Thoracic aorta (tissue), 2 donors: ENCODE measurements at regions not wholly inside any gene's neighbourhood (a gene's known extent, or its start where the extent isn't known, plus 50 kb on each side); places are given as distances from the start of the nearest gene placed in this dataset.
A peak's percentile ranks its signal among the peaks of the same experiment; 100 is the strongest.

Experiments
- ATAC-seq: fragments of 150-250 bp; one replicate; pipeline ENCODE4 v1.8.0; 2017; ENCODE audit warnings: low read depth; ENCODE audit not compliant: insufficient number of reproducible peaks, low FRiP score
- DNase-seq: peaks from one replicate; pipeline ENCODE4 v3.0.0-alpha.2; 2020; ENCODE audit warnings: low spot score
- H3K27ac ChIP-seq, 2 donors: fragments of 200-600 bp; sonication (generic); 1 replicate in 1 of 2; 2 replicates in 1 of 2; pipeline ENCODE4 v1.5.1; 2016; ENCODE audit warnings: mild to moderate bottlenecking in 2 of 2, moderate library complexity in 2 of 2
- H3K27me3 ChIP-seq: fragments of 200-600 bp; sonication (generic); replicated peaks from 2 replicates; pipeline ENCODE4 v1.6.0; 2016; ENCODE audit warnings: mild to moderate bottlenecking; ENCODE audit not compliant: insufficient read depth
- H3K36me3 ChIP-seq: fragments of 200-600 bp; sonication (generic); one replicate; pipeline ENCODE4 v1.5.1; 2016
- H3K4me1 ChIP-seq, 2 donors: fragments of 200-600 bp; sonication (generic); 1 replicate in 1 of 2; 2 replicates in 1 of 2; pipeline versions ENCODE4 v1.5.1 to v1.6.0; 2016; ENCODE audit warnings: low read depth in 2 of 2, mild to moderate bottlenecking in 1 of 2; ENCODE audit not compliant: control insufficient read depth in 1 of 2
- H3K4me3 ChIP-seq: fragments of 200-600 bp; sonication (generic); 2 replicates; pipeline ENCODE4 v1.5.1; 2016; ENCODE audit warnings: mild to moderate bottlenecking
- H3K9me3 ChIP-seq: fragments of 200-600 bp; sonication (generic); 2 replicates; pipeline ENCODE4 v1.5.1; 2016
- CTCF ChIP-seq: fragments of 200-600 bp; sonication (generic); IDR thresholded peaks from one replicate; pipeline ENCODE4 v1.5.1; 2019; ENCODE audit warnings: antibody characterized with exemption

GRCh38 chr3:34858067-34858660 lies 781.2 kb upstream of the ARPP21 start:
- no peak for DNase-seq
- TF ChIP-seq CTCF = no peak
- ATAC-seq = no peak
- H3K27me3 ChIP-seq = no peaks in the 10 kb centered on the region
- H3K27ac ChIP-seq = no peak overlapping the region
- H3K36me3 ChIP-seq = no peaks in the 10 kb centered on the region
- H3K4me1 ChIP-seq = peaks cover 0 to 3% of the 10 kb centered on the region in 2 donors
- H3K9me3 ChIP-seq = no peaks in the 10 kb centered on the region
- no peak overlapping the region for H3K4me3 ChIP-seq

- H3K27ac ChIP-seq = no peak overlapping the region
- peaks cover 0 to 3% of the 10 kb centered on the region in 2 donors for H3K4me1 ChIP-seq
- TF ChIP-seq CTCF = no peak
- H3K9me3 ChIP-seq = no peaks in the 10 kb centered on the region
- ATAC-seq (no peak), DNase-seq (no peak)
- no peaks in the 10 kb centered on the region for H3K27me3 ChIP-seq
- no peak overlapping the region for H3K4me3 ChIP-seq
- H3K36me3 ChIP-seq = no peaks in the 10 kb centered on the region
These were observed 779.6 kb upstream of the ARPP21 start for GRCh38 chr3:34859746-34860145.

GRCh38 chr3:34862456-34862855 lies 776.9 kb upstream of the ARPP21 start:
- H3K27me3 ChIP-seq = no peaks in the 10 kb centered on the region
- TF ChIP-seq CTCF = no peak
- no peaks in the 10 kb centered on the region for H3K36me3 ChIP-seq
- DNase-seq = no peak
- no peak overlapping the region for H3K4me3 ChIP-seq
- no peaks in the 10 kb centered on the region for H3K9me3 ChIP-seq
- no peak overlapping the region for H3K27ac ChIP-seq
- no peak for ATAC-seq
- peaks cover 0 to 3% of the 10 kb centered on the region in 2 donors for H3K4me1 ChIP-seq

GRCh38 chr3:34863485-34863884 lies 775.8 kb upstream of the ARPP21 start:
- DNase-seq (no peak), ATAC-seq (no peak)
- no peak overlapping the region for H3K27ac ChIP-seq
- H3K9me3 ChIP-seq = no peaks in the 10 kb centered on the region
- no peaks in the 10 kb centered on the region for H3K36me3 ChIP-seq
- H3K4me3 ChIP-seq = no peak overlapping the region
- no peak for TF ChIP-seq CTCF
- H3K27me3 ChIP-seq = no peaks in the 10 kb centered on the region
- H3K4me1 ChIP-seq = peaks cover 0 to 3% of the 10 kb centered on the region in 2 donors

- peak; percentile 55 for ATAC-seq
These were observed 775.3 kb upstream of the ARPP21 start for GRCh38 chr3:34864011-34864410.

More at GRCh38 chr3:34864011-34864410, 775.3 kb upstream of the ARPP21 start:
- no peaks in the 10 kb centered on the region for H3K9me3 ChIP-seq
- H3K4me3 ChIP-seq = no peak overlapping the region
- TF ChIP-seq CTCF = no peak
- no peak for DNase-seq
- H3K4me1 ChIP-seq = peaks cover 0 to 3% of the 10 kb centered on the region in 2 donors
- no peaks in the 10 kb centered on the region for H3K36me3 ChIP-seq
- H3K27ac ChIP-seq = no peak overlapping the region
- H3K27me3 ChIP-seq = no peaks in the 10 kb centered on the region
